Right forelimb (tissue), 1 donor: ENCODE measurements at regions not wholly inside any gene's neighbourhood (a gene's known extent, or its start where the extent isn't known, plus 50 kb on each side); places are given as distances from the start of the nearest gene placed in this dataset.
"Not testable (repeated sequence)": the region's sequence is repeated elsewhere in the genome, so short reads cannot be mapped to it uniquely, and the experiment has no call there.

ENCODE experiments used
- DNase-seq: peaks from one replicate; pipeline ENCODE4 v3.0.0-alpha.2; 2018

GRCh38 chr1:14270821-14271220, 327.7 kb upstream of the KAZN start:
- DNase-seq = no peak

- no peak for DNase-seq
Measured at GRCh38 chr1:14273811-14274210, 324.7 kb upstream of the KAZN start.

GRCh38 chr1:14279891-14280290, 318.6 kb upstream of the KAZN start:
- DNase-seq = not testable (repeated sequence)

GRCh38 chr1:14280909-14281308, 317.6 kb upstream of the KAZN start:
- DNase-seq = no peak

- no peak for DNase-seq
Measured at GRCh38 chr1:14281412-14281811, 317.1 kb upstream of the KAZN start.

GRCh38 chr1:14282707-14283106, 315.8 kb upstream of the KAZN start:
- DNase-seq = no peak

- DNase-seq = no peak
Measured at GRCh38 chr1:14285238-14285637, 313.2 kb upstream of the KAZN start.

- DNase-seq = not testable (repeated sequence)
Measured at GRCh38 chr1:14291182-14291581, 307.3 kb upstream of the KAZN start.

GRCh38 chr1:14292520-14292919, 306.0 kb upstream of the KAZN start:
- no peak for DNase-seq

GRCh38 chr1:14294006-14294405, 304.5 kb upstream of the KAZN start:
- no peak for DNase-seq

GRCh38 chr1:14294860-14295536, 303.5 kb upstream of the KAZN start:
- DNase-seq = no peak

GRCh38 chr1:14296795-14297194, 301.7 kb upstream of the KAZN start:
- DNase-seq = no peak

GRCh38 chr1:14297356-14297755, 301.1 kb upstream of the KAZN start:
- no peak for DNase-seq

GRCh38 chr1:14298806-14299205, 299.7 kb upstream of the KAZN start:
- DNase-seq = no peak

GRCh38 chr1:14300991-14301703, 297.3 kb upstream of the KAZN start:
- no peak for DNase-seq

GRCh38 chr1:14301704-14302024, 296.8 kb upstream of the KAZN start:
- DNase-seq = no peak

GRCh38 chr1:14302025-14302424, 296.5 kb upstream of the KAZN start:
- DNase-seq = no peak

GRCh38 chr1:14303011-14303410, 295.5 kb upstream of the KAZN start:
- no peak for DNase-seq

GRCh38 chr1:14304381-14304865, 294.1 kb upstream of the KAZN start:
- no peak for DNase-seq

- no peak for DNase-seq
Measured at GRCh38 chr1:14308460-14308859, 290.0 kb upstream of the KAZN start.

GRCh38 chr1:14309984-14310383, 288.5 kb upstream of the KAZN start:
- DNase-seq = no peak

GRCh38 chr1:14310476-14310875, 288.0 kb upstream of the KAZN start:
- DNase-seq = no peak

- no peak for DNase-seq
Measured at GRCh38 chr1:14313731-14314431, 284.6 kb upstream of the KAZN start.

GRCh38 chr1:14318830-14319229, 279.7 kb upstream of the KAZN start:
- no peak for DNase-seq
